ENCODE measurements at regions not wholly inside any gene's neighbourhood (a gene's known extent, or its start where the extent isn't known, plus 50 kb on each side); places are given as distances from the start of the nearest gene placed in this dataset.

DNA sequence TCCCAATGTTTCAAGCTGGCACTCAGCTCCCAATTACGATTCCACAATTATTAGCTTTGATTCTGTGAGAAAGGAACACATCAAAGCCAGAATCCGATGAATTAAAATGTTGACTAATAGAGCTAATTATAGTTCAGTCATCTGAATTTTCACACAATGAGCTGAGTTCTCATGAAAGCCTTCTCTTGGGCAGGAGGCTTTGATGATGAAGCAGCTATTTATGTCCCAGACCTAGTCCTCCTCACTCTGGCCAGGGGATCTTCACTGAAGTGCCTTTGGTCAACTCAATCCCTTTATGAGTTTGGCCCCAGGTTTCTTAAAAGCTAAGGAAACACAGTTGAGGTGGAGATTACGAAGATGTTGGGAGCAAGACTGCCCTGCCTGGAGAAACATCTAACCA is 74.7 kb upstream of the PPM1B start:
- Histone ChIP-seq H3K18ac (ENCODE audit: extremely low read depth, low read length) (no peak overlapping the region), H2BK12ac (ENCODE audit: low read depth, low read length) (no peak overlapping the region), H3K79me1 (ENCODE audit: low read depth, low read length) (no peaks in the 10 kb centered on the region), H2BK20ac (ENCODE audit: low read length) (no peak overlapping the region), H4K8ac (ENCODE audit: extremely low read depth, insufficient read depth, low read length) (no peak overlapping the region), H3K27ac (ENCODE audit: low read depth, low read length) (no peak overlapping the region), H4K5ac (ENCODE audit: insufficient read length, low read depth, low read length) (no peak overlapping the region), H3K9me3 (ENCODE audit: insufficient read depth in 2 of 2, low read depth in 1 of 2, low read length in 1 of 2) (peaks cover 4% of the 10 kb centered on the region in 2 experiments; a peak in 2 of 4 replicates), H3K27me3 (replicated peaks in 1 of 4; ENCODE audit: control insufficient read depth in 3 of 4, extremely low read depth in 1 of 4, insufficient read depth in 3 of 4, low read length in 3 of 4) (no peaks in the 10 kb centered on the region; a peak in 1 of 7 replicates), H3K23ac (ENCODE audit: insufficient read length) (no peak overlapping the region), H2AFZ (ENCODE audit: low read length) (no peak overlapping the region), H4K20me1 (replicated peaks in 1 of 2; ENCODE audit: control insufficient read depth in 1 of 2, insufficient read depth in 2 of 2, low read length in 2 of 2) (no peaks in the 10 kb centered on the region), H3K36me3 (ENCODE audit: control insufficient read depth in 2 of 4, insufficient read depth in 4 of 4, low read length in 3 of 4) (no peaks in the 10 kb centered on the region), H2BK5ac (ENCODE audit: low read depth, low read length) (no peak overlapping the region), H4K91ac (replicated peaks; ENCODE audit: insufficient read length, low read length) (no peak overlapping the region), H3K14ac (ENCODE audit: insufficient read length) (no peak overlapping the region), H3K9ac (replicated peaks in 1 of 4; ENCODE audit: extremely low read depth in 1 of 4, low read depth in 3 of 4, low read length in 3 of 4) (no peak overlapping the region), H2BK120ac (replicated peaks; ENCODE audit: low read depth, low read length) (no peak overlapping the region), H3K4me2 (ENCODE audit: insufficient read depth in 1 of 2, low read depth in 2 of 2, low read length in 2 of 2) (no peak overlapping the region), H3K4me3 (ENCODE audit: extremely low read depth in 1 of 4, insufficient read depth in 2 of 4, low read depth in 3 of 4, low read length in 4 of 4) (no peak overlapping the region), H3K56ac (replicated peaks; ENCODE audit: insufficient read length, low read depth, low read length) (no peak overlapping the region), H3K79me2 (ENCODE audit: control insufficient read depth in 1 of 2, insufficient read depth in 2 of 2, low read length in 2 of 2) (no peaks in the 10 kb centered on the region; a peak in 1 of 4 replicates), H3K4ac (replicated peaks; ENCODE audit: insufficient read length, low read depth, low read length) (no peak overlapping the region), H3K23me2 (ENCODE audit: low read depth, low read length) (no peaks in the 10 kb centered on the region), H2AK5ac (ENCODE audit: low read depth, low read length) (no peak overlapping the region), H3K4me1 (replicated peaks in 1 of 4; ENCODE audit: control insufficient read depth in 3 of 4, insufficient read depth in 4 of 4, low read length in 3 of 4) (peaks cover 0 to 7% (median 2%) of the 10 kb centered on the region in 4 experiments; a peak in 2 of 7 replicates), H2BK15ac (ENCODE audit: low read length) (0 out of 2 replicates have a peak overlapping the region, but pooled peaks have one; percentile 21)
- DNase-seq (ENCODE audit: low read depth in 1 of 2, low spot score in 2 of 2): no peak
- ChIA-PET CTCF (ENCODE audit: partially characterized antibody) (interaction anchor here (0.6 kb wide), 1 partner anchor 98 kb away, joined by 4 read pairs; no protein-coding TSS in a partner anchor), POLR2A (ENCODE audit: partially characterized antibody) (interaction anchor here (0.7 kb wide), 1 partner anchor 44 kb away, joined by 3 read pairs; no protein-coding TSS in a partner anchor)
- no peak for FAIRE-seq
- WGBS, 2 experiments (ENCODE audit: extremely low coverage in 1 of 2, insufficient coverage in 1 of 2, insufficient read length in 1 of 2, insufficient replicate concordance in 2 of 2, low coverage in 1 of 2, low lambda C conversion rate in 2 of 2, missing lambda C conversion rate in 1 of 2): 96% methylated on average over 3 of the region's 3 CpGs; no CpG with 5 or more reads in 1 of the 2 experiments
- TF ChIP-seq GABPA (IDR thresholded peaks at IDR 0.05; ENCODE audit: borderline replicate concordance, insufficient read depth, low read length): no peak
- no peak for TF ChIP-seq KDM5A (IDR thresholded peaks at IDR 0.05; ENCODE audit: low read length)
